PFSK-1 (cell line): ENCODE measurements at regions not wholly inside any gene's neighbourhood (a gene's known extent, or its start where the extent isn't known, plus 50 kb on each side); places are given as distances from the start of the nearest gene placed in this dataset.

Source experiments
- FOXP2 ChIP-seq: optimal IDR thresholded peaks from 2 replicates; pipeline ENCODE3; 2011; ENCODE audit warnings: borderline replicate concordance, control low read depth, inconsistent platforms; ENCODE audit not compliant: insufficient read depth; ENCODE audit errors: extremely low read length, extremely low read depth
- POLR2AphosphoS5 ChIP-seq: IDR thresholded peaks from 2 replicates; pipeline ENCODE4 v1.6.1; 2012; ENCODE audit warnings: low read depth, mild to moderate bottlenecking, control low read depth, low read length, moderate library complexity
- SIN3A ChIP-seq: IDR thresholded peaks from 2 replicates; pipeline ENCODE4 v1.6.1; 2012; ENCODE audit warnings: mild to moderate bottlenecking, low read length, moderate library complexity, borderline replicate concordance; ENCODE audit not compliant: insufficient read depth
- TAF1 ChIP-seq: IDR thresholded peaks from 2 replicates; pipeline ENCODE4 v1.6.1; 2012; ENCODE audit warnings: low read length, control low read depth, borderline replicate concordance; ENCODE audit not compliant: insufficient read depth
- TF ChIP-seq, protein P1 (sequence below), 2 experiments: IDR thresholded peaks; 2 replicates each; pipeline versions ENCODE4 v1.6.1 to v1.8.0; 2011 to 2012; ENCODE audit warnings: low read depth in 2 of 2, low read length in 2 of 2, control low read depth in 1 of 2, inconsistent platforms in 1 of 2, mild to moderate bottlenecking in 1 of 2, moderate library complexity in 1 of 2; ENCODE audit not compliant: insufficient read depth in 1 of 2

DNA sequence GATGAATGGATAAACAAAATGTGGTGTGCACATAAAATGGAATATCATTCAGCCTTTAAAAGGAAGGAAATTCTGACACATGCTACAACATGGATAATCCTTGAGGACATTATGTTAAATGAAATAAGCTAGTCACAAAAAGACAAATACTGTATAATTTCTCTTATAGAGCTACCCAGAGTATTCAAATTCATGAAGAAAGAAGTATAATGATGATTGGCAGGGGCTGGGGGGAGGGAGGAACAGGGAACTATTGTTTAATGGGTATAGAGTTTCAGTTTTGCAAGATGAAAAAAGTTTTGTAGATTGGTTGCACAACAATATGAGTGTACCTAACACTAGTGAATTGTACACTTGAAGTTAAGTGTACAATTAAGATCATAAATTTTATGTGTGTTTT is 153.9 kb upstream of the STK26 start:
- TF ChIP-seq TAF1 (no peak), POLR2AphosphoS5 (no peak), SIN3A (no peak), FOXP2 (no peak)
- TF ChIP-seq, protein P1, sequence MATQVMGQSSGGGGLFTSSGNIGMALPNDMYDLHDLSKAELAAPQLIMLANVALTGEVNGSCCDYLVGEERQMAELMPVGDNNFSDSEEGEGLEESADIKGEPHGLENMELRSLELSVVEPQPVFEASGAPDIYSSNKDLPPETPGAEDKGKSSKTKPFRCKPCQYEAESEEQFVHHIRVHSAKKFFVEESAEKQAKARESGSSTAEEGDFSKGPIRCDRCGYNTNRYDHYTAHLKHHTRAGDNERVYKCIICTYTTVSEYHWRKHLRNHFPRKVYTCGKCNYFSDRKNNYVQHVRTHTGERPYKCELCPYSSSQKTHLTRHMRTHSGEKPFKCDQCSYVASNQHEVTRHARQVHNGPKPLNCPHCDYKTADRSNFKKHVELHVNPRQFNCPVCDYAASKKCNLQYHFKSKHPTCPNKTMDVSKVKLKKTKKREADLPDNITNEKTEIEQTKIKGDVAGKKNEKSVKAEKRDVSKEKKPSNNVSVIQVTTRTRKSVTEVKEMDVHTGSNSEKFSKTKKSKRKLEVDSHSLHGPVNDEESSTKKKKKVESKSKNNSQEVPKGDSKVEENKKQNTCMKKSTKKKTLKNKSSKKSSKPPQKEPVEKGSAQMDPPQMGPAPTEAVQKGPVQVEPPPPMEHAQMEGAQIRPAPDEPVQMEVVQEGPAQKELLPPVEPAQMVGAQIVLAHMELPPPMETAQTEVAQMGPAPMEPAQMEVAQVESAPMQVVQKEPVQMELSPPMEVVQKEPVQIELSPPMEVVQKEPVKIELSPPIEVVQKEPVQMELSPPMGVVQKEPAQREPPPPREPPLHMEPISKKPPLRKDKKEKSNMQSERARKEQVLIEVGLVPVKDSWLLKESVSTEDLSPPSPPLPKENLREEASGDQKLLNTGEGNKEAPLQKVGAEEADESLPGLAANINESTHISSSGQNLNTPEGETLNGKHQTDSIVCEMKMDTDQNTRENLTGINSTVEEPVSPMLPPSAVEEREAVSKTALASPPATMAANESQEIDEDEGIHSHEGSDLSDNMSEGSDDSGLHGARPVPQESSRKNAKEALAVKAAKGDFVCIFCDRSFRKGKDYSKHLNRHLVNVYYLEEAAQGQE (IDR thresholded peaks at IDR 0.05; ENCODE audit: insufficient read depth in 1 of 2, low read depth in 2 of 2, low read length in 2 of 2): no peak
